GM21447 (cell line): ENCODE measurements at regions not wholly inside any gene's neighbourhood (a gene's known extent, or its start where the extent isn't known, plus 50 kb on each side); places are given as distances from the start of the nearest gene placed in this dataset.
"Not testable (repeated sequence)": the region's sequence is repeated elsewhere in the genome, so short reads cannot be mapped to it uniquely, and the experiment has no call there.

Source experiments
- ATAC-seq: cut with Tn5 transposase; IDR thresholded peaks from one replicate; pipeline ENCODE4 v1.9.1; 2021; ENCODE audit not compliant: unreplicated experiment

DNA sequence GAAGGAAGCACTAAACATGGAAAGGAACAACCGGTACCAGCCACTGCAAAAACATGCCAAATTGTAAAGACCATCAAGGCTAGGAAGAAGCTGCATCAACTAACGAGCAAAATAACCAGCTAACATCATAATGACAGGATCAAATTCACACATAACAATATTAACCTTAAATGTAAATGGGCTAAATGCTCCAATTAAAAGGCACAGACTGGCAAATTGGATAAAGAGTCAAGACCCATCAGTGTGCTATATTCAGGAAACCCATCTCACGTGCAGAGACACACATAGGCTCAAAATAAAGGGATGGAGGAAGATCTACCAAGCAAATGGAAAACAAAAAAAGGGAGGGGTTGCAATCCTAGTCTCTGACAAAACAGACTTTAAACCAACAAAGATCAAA is 126.3 kb upstream of the CAV2 start:
- not testable (repeated sequence) for ATAC-seq

DNA sequence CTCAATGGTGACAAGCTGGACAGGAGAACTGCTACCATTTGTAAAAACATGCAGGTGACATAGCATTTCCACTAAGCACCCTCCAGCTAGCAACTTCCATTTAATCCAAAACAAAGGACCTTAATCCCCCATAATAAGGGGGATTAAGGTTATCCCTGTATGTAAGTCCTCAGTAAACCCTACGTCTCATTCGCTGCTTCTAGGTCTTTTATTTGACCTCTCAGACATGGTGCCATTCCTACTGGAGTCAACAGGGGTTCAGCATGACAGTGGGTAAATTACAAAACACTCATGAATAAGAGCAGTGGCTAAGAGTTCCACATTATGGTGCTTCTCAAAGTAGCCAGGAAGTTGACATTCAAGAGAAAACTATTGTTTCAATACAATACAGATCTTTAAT is 121.8 kb upstream of the CAV2 start:
- ATAC-seq: no peak

DNA sequence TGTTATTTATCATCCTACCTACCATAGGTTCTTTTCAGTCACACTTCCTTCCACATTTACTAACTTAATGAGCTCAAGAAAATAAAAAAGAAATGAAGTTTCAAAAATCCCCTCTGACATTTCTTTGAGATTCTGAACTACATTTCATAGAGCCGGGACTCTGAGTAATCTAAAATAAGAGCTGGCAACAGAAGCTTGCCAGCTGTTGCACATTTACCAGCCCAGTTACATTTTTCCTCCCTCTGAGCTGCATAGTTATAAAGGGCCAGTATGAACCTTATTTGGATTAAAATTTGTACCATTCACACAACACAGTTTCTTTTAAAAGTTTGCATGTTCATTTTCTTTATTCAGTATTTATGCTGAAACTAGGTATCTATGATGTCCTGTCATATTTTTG is 119.5 kb upstream of the CAV2 start:
- no peak for ATAC-seq

DNA sequence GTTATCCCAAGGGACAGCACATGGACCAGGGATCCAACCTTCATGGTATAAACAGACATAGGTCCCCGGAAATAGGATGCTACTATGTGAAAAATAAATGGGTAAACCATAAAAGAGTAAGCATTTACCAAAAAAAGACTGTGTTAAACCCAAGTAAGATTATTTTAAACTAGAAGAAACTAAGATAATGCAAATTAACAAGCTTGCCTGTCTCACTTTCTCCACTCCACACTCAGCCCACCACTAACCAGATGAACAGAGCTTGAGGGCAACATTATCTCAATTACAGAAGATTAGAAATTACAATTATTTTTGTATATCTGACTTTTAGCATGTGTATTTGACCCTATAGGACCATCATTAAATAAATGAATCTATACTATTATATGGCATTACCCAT is 117.2 kb upstream of the CAV2 start:
- no peak for ATAC-seq

DNA sequence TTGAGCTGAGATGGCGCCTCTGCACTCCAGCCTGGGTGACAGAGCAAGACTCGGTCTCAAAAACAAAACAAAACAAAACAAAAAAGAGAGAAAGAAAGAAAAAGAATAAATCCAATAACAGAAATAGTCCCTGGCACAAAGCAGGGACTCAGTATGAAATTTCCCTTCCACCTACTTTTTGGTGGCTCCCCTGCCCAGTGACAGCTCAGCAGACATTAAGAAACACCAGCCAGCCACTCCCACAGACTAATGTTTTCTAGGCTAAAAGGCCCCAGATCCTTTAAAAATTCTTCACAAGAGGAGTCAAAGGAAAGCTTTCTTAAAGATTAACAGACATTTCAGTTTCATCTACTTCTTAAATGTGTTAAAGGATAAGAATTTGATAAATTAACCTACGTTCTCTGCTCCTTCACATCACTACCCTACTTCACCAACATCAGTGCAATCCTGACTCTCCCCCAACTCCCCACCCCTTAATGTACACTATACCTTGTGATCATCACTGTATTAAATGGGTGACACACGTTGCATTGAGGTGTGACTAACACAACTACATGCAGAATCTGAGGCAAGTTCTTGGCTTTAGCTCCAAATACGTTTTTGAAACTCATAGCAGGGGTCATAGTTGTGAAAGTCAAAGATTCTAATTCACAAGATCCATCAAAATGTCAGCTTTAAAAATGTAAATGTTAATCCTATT is 114.5 kb upstream of the CAV2 start:
- ATAC-seq: no peak

DNA sequence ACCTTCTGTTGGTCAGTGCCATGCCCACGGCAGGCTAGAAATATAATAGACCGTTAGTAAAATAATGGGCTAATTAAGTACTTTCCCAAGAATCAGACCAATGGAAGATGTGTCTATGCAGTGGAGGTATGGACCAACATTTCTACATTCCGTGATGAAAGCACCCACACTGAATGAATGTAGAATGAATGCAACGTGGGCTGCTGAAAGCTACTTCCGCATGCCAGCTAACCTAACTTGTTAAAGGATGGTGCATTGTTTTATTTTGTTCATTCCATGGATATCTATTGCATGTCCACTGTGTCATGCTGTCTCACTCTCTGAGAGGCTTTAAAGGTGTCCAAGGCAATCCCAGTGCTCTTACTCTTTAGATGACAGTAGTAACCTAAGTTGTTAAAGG is 112.9 kb upstream of the CAV2 start:
- no peak for ATAC-seq

DNA sequence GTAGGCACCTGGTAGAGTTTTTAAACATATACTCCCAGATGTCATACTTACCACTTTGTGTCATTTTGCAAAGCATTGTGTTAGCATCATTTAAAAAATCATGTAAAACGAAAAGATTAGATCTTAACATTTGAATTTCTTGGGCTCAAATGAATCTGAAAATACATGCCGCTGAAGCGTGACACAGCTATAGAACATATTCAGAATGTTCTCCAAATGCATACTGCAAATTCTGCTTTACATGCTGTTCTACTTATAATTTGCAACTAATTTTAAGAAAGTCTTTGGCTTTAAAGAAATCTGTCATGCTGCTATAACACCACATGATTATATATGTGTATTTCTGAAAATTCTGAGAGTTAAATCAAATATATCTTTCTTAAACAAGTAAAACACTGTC is 109.2 kb upstream of the CAV2 start:
- ATAC-seq: no peak

DNA sequence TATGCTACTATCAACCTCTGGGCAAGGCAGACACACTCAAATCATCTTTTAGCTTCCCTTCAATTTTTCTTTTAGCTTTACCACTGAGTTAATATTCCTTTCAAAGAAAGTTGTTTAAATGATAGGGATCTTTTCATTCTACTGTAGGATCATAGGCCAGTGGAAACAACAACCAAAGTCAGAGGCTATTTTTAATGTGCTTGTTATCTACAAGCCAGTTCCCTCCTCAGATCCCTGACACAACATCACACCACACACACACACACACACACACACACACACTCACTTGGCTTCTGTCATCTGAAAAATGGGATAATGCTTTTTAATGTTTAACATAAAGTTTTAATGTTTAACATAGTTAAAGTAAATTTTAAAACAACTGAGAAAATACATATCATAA is 106.7 kb upstream of the CAV2 start:
- no peak for ATAC-seq

DNA sequence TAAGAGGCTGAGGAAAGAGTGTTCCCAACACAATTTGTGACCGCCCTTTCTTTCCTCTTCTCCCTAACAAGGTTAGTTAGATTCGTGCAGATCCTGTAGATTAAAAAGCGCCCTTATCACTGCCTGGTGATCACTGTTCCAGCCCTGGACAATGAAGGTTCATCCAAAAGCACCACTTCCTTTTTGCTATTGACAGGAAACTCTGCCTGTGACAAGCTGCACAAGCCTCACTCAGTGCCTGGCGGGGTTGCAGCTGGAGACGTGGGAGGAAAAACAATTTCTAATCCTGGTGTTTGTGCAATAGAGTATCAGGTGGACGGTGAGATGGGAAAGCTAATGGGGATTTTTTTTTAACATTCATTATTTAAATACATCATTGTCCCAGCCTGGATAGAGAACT is 105.9 kb upstream of the CAV2 start:
- ATAC-seq: no peak

DNA sequence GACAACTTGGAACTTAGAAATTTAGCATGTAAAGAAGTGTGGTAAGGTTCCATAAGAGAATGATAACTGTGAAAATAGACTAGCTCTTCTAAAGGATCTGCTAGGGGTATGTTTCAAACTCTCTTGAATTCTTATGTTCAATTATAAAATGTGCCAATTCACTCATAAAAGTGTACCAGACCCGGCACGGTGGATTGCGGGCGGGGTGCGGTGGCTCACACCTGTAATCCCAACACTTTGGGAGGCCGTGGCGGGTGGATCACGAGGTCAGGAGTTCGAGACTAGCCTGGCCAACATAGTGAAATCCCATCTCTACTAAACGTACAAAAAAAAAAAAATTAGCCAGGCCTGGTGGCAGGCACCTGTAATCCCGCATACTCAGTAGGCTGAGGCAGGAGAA is 105.4 kb upstream of the CAV2 start:
- no peak for ATAC-seq

DNA sequence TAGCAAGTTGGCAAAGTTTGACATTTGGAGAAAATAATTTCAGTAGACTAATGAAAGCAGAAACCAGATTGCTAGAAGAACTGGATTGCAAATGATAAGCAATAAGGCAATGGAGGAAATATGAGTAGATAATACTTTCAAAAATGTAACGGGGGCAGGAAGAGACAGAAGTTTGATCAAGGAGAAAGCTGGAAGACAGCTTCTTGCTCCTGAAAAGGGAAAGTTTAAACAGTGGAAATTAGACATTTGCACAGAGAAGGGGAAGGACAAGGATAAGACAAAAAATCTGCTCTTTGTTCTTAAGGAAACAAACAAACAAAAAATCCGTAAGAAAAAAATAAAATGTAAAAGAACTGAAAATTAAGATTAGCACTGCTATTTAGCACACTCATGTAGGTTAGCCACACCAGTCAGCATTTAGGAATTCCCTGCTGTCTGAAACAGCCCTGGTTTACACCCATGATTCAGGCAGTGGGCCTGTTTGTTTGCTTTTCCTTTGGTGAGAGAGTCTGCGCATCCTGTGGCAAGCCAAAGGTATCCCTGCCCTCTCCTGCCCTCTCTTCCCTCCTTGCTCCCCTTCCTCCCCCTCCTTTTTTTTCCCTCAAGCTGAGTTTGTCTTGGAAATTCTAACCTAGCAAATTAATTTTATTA is 104.3 kb upstream of the CAV2 start:
- no peak for ATAC-seq

DNA sequence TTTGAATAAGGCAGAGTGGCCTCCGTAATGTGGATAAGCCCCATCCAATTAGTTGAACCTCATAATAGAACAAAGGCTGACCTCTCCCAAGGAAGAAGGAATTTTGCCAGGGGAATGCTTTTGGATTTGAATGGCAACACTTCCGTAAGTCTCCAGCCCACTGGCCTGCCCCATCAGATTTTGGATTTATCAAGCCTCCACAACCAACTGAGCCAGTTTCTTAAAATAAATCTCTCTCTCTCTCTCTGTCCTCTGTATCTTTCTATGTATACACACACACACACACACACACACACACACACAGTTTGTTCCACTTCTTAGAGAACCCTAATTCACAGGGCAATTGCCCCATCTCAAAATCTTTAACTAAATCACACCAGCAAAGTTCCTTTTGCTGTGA is 100.9 kb upstream of the CAV2 start:
- ATAC-seq: no peak

DNA sequence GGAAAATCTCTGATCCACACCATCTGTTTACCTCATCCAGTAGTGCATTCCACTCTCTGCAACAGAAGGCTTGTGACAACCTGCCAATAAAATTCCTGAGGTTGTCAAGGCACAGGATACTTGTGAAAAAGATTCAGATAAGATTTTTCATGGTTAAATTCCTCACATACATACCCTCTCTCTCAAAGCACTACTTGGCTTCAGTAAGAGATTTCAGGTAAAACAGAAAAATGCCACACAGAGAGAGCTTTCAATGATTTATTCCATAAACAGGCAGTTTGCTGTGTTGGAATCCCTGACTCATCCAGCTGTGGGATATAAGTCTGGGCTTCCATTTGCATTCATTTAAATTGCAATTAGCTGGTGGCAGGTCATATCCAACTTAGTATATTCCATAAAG is 99.7 kb upstream of the CAV2 start:
- no peak for ATAC-seq

DNA sequence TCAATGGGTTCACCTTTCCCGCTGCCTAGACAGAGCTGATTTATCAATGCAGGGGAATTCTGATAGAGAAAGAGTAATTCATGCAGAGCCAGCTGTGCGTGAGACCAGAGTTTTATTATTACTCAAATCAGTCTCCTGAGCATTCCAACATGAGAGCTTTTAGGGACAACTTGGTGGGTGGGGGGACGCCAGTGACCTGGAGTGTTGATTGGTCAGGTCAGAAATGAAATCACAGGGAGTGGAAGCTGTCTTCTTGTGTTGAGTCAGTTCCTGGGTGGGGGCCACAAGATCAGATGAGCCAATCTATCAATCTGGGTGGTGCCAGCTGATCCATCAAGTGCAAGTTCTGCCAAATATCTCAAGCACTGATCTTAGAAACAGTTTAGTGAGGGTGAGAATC is 99.0 kb upstream of the CAV2 start:
- ATAC-seq: no peak

DNA sequence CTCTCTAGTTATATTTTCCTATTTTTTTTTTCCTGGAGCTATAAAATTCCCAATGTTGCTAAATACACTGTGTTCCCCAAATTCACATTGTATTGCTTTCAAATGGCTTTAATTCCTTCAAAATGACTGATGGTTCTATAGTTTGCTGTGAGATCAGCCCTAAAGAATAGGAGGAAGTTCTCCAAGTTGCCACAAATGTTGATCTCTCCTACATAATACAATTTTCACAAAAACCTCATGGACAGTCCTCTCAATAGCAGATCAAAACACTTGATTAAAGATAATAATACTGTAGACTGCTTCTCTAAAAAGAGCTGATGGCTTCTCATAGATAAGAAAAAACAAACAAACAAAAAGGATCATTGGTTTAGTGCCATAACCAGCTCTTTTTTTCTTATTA is 97.8 kb upstream of the CAV2 start:
- ATAC-seq: no peak

DNA sequence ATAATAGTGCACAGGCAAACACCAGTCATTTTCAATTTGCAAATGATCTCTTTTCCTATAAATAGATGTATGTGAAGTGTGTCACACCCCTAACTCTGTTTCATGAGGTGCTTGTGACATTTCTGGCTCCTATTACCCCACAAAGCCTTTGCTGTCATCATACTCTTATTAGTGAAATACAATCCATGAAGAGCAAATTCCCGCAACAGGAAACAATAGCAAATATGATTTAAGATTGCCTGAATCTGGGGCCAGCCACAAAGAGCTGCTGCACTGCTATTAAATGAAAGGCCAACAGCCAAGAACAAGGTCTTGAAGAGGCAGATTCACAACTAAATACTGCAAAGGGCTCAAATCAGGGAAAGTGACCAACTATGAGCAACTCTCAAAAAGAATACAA is 96.3 kb upstream of the CAV2 start:
- ATAC-seq: no peak

DNA sequence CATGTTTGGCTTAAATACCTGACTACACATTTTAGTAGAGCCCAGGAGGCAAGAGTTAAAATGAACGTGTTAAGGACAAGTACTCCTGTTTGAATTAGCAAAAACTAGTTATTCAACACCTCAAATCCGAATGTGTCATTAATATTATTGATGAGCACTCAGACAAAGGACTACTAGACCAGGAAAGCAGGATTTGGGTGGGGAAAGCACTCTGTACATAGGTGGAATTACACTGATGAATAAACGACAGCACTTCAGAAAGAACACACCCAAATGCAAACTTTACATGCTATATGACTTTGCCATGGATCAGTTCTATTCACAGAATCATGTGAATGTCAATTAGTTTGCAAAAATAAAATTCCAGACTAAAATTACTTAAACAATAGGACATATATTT is 95.1 kb upstream of the CAV2 start:
- ATAC-seq: no peak

DNA sequence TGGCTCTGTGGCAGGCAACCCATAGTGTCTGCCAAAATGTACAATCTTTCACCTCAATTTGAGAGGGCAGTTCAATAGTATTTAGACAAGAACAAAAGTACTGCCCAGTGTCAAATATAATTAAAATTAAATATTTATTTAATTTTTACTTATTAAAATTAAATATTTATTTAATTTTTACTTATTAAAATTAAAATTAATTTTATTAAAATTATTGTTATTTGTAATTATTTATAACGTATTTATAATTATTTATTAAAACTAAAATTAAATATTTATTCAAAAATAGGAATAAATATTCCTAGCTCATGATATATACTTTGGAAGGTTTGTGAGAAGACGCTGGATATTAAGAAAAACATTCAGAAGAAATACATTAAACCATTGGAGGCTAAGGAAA is 93.7 kb upstream of the CAV2 start:
- no peak for ATAC-seq

DNA sequence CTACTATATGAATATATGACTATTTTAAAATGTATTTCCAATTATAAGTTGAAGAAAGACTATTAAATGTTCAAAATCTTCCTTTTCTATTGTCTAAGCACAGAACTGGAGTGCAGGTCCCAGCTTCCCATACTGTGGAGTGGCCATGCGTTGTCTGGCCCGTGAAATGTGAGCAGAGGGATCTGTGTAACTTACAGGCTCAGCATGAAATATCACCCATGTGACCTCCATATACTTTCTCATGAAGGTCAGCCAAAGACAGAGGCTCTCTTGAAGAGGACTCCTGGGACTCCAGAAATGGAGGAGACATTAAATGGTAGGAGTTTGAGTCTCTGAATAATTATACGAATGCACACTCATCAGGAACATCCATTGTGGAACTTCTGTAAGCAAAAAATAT is 92.4 kb upstream of the CAV2 start:
- ATAC-seq: no peak

DNA sequence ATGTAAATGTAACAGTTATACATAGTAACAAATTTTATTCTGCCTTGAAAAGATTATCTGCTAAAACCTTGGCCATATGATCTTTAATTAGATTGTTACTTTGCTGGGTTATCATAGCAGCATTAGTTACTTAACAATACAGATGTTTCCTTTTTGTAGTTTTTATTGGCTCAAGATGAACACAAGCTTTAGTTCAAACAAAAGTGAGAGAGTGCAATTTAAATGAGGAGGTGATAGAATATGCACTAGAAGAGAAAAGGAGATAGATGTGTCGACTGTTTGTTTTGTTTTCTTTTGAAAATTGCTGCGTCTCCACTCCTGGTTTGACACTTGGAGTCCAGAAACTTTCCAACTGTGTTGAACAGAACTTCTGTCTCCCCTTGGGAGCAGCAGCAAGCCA is 91.4 kb upstream of the CAV2 start:
- ATAC-seq: no peak

DNA sequence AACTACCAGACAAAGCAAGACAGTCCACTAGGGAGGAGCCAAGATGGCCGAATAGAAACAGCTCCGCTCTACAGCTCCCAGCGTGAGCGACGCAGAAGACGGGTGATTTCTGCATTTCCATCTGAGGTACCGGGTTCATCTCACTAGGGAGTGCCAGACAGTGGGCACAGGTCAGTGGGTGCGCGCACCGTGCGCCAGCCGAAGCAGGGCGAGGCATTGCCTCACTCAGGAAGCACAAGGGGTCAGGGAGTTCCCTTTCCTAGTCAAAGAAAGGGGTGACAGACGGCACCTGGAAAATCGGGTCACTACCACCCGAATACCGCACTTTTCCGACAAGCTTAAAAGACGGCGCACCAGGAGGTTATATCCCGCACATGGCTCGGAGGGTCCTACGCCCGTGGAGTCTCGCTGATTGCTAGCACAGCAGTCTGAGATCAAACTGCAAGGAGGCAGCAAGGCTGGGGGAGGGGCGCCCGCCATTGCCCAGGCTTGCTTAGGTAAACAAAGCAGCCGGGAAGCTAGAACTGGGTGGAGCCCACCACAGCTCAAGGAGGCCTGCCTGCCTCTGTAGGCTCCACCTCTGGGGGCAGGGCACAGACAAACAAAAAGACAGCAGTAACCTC is 90.6 kb upstream of the CAV2 start:
- not testable (repeated sequence) for ATAC-seq

DNA sequence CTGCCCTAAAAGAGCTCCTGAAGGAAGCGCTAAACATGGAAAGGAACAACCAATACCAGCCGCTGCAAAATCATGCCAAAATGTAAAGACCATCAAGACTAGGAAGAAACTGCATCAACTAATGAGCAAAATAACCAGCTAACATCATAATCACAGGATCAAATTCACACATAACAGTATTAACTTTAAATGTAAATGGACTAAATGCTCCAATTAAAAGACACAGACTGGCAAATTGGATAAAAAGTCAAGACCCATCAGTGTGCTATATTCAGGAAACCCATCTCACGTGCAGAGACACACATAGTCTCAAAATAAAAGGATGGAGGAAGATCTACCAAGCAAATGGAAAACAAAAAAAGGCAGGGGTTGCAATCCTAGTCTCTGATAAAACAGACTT is 88.8 kb upstream of the CAV2 start:
- not testable (repeated sequence) for ATAC-seq
